ENCODE measurements at regions not wholly inside any gene's neighbourhood (a gene's known extent, or its start where the extent isn't known, plus 50 kb on each side); places are given as distances from the start of the nearest gene placed in this dataset.
"Not testable (repeated sequence)": the region's sequence is repeated elsewhere in the genome, so short reads cannot be mapped to it uniquely, and the experiment has no call there.

- DNase-seq: no peak
Measured at GRCh38 chr1:58836408-58836807, 52.6 kb upstream of the JUN start.

- DNase-seq: no peak
Measured at GRCh38 chr1:58837886-58838285, 54.0 kb upstream of the JUN start.

GRCh38 chr1:58839147-58839795 is 55.4 kb upstream of the JUN start:
- DNase-seq: no peak

- DNase-seq: no peak
Measured at GRCh38 chr1:58839846-58840835, 56.3 kb upstream of the JUN start.

- no peak for DNase-seq
Measured at GRCh38 chr1:58841455-58841854, 57.6 kb upstream of the JUN start.

- no peak for DNase-seq
Measured at GRCh38 chr1:58842941-58843340, 59.1 kb upstream of the JUN start.

- DNase-seq: no peak
Measured at GRCh38 chr1:58844176-58844575, 60.3 kb upstream of the JUN start.

- DNase-seq: no peak
Measured at GRCh38 chr1:58845942-58846341, 62.1 kb upstream of the JUN start.

GRCh38 chr1:58848818-58849411 is 65.1 kb upstream of the JUN start:
- peak; percentile 88 to 95 for DNase-seq

- DNase-seq: no peak
Measured at GRCh38 chr1:58849551-58849950, 65.7 kb upstream of the JUN start.

- no peak for DNase-seq
Measured at GRCh38 chr1:58850636-58851035, 66.8 kb upstream of the JUN start.

GRCh38 chr1:58852731-58853485 is 69.1 kb upstream of the JUN start:
- DNase-seq: no peak

- no peak for DNase-seq
Measured at GRCh38 chr1:58854576-58854975, 70.7 kb upstream of the JUN start.

GRCh38 chr1:58855274-58856165 is 71.7 kb upstream of the JUN start:
- no peak for DNase-seq

GRCh38 chr1:58856281-58856680 is 72.4 kb upstream of the JUN start:
- not testable (repeated sequence) for DNase-seq

- DNase-seq: no peak
Measured at GRCh38 chr1:58857680-58858673, 74.1 kb upstream of the JUN start.

GRCh38 chr1:58859769-58860485 is 76.1 kb upstream of the JUN start:
- no peak for DNase-seq

GRCh38 chr1:58861076-58861475 is 77.2 kb upstream of the JUN start:
- no peak for DNase-seq

GRCh38 chr1:58861506-58861905 is 77.7 kb upstream of the JUN start:
- no peak for DNase-seq

Data from SW 1271 (cell line).